Naive thymus-derived CD4-positive, alpha-beta T cell (primary cell): ENCODE measurements at regions not wholly inside any gene's neighbourhood (a gene's known extent, or its start where the extent isn't known, plus 50 kb on each side); places are given as distances from the start of the nearest gene placed in this dataset.
"Not testable (repeated sequence)": the region's sequence is repeated elsewhere in the genome, so short reads cannot be mapped to it uniquely, and the experiment has no call there.

ENCODE experiments used
- ATAC-seq: fragments of 150-1000 bp; cut with Tn5 transposase; 2 replicates; pipeline ENCODE4 v1.10.0; 2021; ENCODE audit warnings: mild to moderate bottlenecking, moderate library complexity
- CTCF ChIA-PET: fragments of 350-600 bp; sonication (Branson Sonifier 250); formaldehyde crosslinking; loops from one replicate; lab custom pipeline; 2021; ENCODE audit warnings: antibody characterized with exemption; lab: Charles Lee
- POLR2A ChIA-PET: fragments of 350-600 bp; sonication (Branson Sonifier 250); formaldehyde crosslinking; loops from one replicate; lab custom pipeline; 2021; ENCODE audit warnings: antibody characterized with exemption, inconsistent platforms; lab: Charles Lee
- DNase-seq, 9 donors: peaks; one replicate each; pipeline versions ENCODE4 v3.0.0 to v3.0.0-alpha.2; 2020 to 2022; ENCODE audit warnings: mixed read lengths in 1 of 9
- H3K27ac ChIP-seq: one replicate; pipeline ENCODE4 v1.7.0; 2013; ENCODE audit warnings: mild to moderate bottlenecking, low read depth, low read length, moderate library complexity
- H3K27me3 ChIP-seq, 2 donors: one replicate each; pipeline ENCODE4 v1.7.0; 2013; ENCODE audit warnings: low read length in 2 of 2, mild to moderate bottlenecking in 2 of 2, moderate library complexity in 2 of 2; ENCODE audit not compliant: control insufficient read depth in 2 of 2, insufficient read depth in 2 of 2
- H3K36me3 ChIP-seq, 3 experiments: 1 replicate in 2 of 3; 2 replicates in 1 of 3; pipeline ENCODE4 v1.7.0; 2013; ENCODE audit warnings: low read length in 3 of 3, mild to moderate bottlenecking in 3 of 3, moderate library complexity in 1 of 3; ENCODE audit not compliant: insufficient read depth in 3 of 3, control insufficient read depth in 2 of 3
- H3K4me1 ChIP-seq, 2 donors: one replicate each; pipeline ENCODE4 v1.7.0; 2013; ENCODE audit warnings: low read length in 2 of 2, mild to moderate bottlenecking in 2 of 2, moderate library complexity in 1 of 2; ENCODE audit not compliant: control insufficient read depth in 2 of 2, insufficient read depth in 2 of 2
- H3K4me3 ChIP-seq: 2 replicates; pipeline ENCODE4 v1.7.0; 2013; ENCODE audit warnings: mild to moderate bottlenecking, low read length
- H3K9me3 ChIP-seq, 3 experiments: 1 replicate in 2 of 3; 2 replicates in 1 of 3; pipeline ENCODE4 v1.7.0; 2013; ENCODE audit warnings: low read length in 3 of 3; ENCODE audit not compliant: control insufficient read depth in 2 of 3
- H3K27ac Mint-ChIP-seq, 9 donors: one replicate each; pipeline ENCODE4 v1.8.0; 2020 to 2022; ENCODE audit warnings: mixed read lengths in 9 of 9, mild to moderate bottlenecking in 8 of 9, moderate library complexity in 5 of 9, inconsistent platforms in 2 of 9
- H3K27me3 Mint-ChIP-seq, 5 donors: one replicate each; pipeline ENCODE4 v1.8.0; 2021 to 2022; ENCODE audit warnings: mixed read lengths in 5 of 5, mild to moderate bottlenecking in 1 of 5
- H3K36me3 Mint-ChIP-seq, 5 donors: one replicate each; pipeline ENCODE4 v1.8.0; 2020 to 2022; ENCODE audit warnings: mixed read lengths in 5 of 5, mild to moderate bottlenecking in 3 of 5, inconsistent platforms in 1 of 5
- H3K4me1 Mint-ChIP-seq, 7 donors: one replicate each; pipeline ENCODE4 v1.8.0; 2020 to 2022; ENCODE audit warnings: mixed read lengths in 7 of 7, mild to moderate bottlenecking in 3 of 7, inconsistent platforms in 1 of 7
- H3K4me3 Mint-ChIP-seq, 10 donors: one replicate each; pipeline ENCODE4 v1.8.0; 2020 to 2022; ENCODE audit warnings: mild to moderate bottlenecking in 10 of 10, mixed read lengths in 10 of 10, moderate library complexity in 6 of 10, inconsistent platforms in 2 of 10
- H3K9me3 Mint-ChIP-seq, 11 donors: one replicate each; pipeline ENCODE4 v1.8.0; 2020 to 2022; ENCODE audit warnings: mixed read lengths in 11 of 11, mild to moderate bottlenecking in 4 of 11, inconsistent platforms in 1 of 11, moderate library complexity in 1 of 11
- intact Hi-C, 2 donors: fragments of 100-400 bp; cut with micrococcal nuclease; formaldehyde crosslinking; loops; one replicate each; pipeline ENCODE4 v1.15.1; 2023

DNA sequence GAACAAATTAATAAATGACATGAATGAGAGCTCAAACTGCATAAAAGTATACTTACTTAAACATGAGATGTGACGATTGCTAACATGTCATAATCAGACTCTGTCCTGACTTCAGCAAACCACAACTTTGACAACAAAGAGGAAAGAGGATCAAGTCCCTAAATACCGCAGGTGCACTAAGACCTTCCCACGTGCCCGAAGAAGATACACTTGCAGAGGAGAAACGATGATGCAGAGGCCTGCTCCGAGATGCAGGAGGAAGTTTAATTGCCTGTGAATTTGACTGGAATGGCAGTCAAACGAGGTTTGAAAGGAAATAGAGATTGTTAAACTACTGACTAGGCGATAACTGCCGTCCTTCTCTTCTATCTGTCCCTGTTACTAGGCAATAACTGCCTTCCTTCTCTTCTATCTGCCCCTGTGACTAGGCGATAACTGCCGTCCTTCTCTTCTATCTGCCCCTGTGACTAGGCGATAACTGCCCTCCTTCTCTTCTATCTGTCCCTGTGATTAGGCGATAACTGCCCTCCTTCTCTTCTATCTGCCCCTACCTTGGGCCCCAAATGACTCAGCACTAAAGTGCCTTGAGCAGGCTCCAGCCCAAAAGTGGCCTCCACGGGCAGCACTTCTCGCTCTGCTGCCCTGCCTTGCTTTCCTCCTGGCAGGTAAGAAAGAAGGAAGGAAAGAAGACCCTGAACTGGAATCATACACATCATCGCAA is 2226.0 kb upstream of the DEFB115 start:
- H3K36me3 ChIP-seq, H3K4me3 ChIP-seq, CTCF ChIA-PET, H3K36me3 Mint-ChIP-seq, H3K27me3 ChIP-seq, POLR2A ChIA-PET, H3K4me1 ChIP-seq, H3K9me3 ChIP-seq, H3K27ac Mint-ChIP-seq, H3K4me1 Mint-ChIP-seq, H3K27me3 Mint-ChIP-seq, H3K4me3 Mint-ChIP-seq, intact Hi-C loops, ATAC-seq, H3K27ac ChIP-seq, DNase-seq: not testable (repeated sequence)
- peaks cover 3 to 51% (median 20%) of the 10 kb centered on the region in 11 donors for H3K9me3 Mint-ChIP-seq

DNA sequence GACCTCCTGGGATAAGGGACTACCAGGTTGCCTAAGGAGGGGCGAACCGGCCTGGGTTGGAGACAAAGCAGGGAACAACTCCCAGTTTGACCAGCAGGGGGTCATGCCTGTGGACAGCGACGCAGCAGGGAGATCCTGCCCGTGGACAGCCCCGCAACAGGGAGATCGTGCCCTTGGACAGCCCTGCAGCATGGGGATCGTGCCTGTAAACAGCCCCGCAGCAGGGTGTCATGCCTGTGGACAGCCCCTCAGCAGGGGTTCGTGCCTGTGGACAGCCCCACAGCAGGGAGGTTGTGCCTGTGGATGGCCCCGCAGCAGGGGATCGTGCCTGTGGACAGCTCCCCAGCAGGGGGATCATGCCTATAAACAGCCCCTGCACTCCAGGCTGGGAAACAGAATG is 2213.2 kb upstream of the DEFB115 start:
- H3K27ac ChIP-seq, H3K4me1 Mint-ChIP-seq, H3K4me3 ChIP-seq, H3K4me1 ChIP-seq, H3K4me3 Mint-ChIP-seq, intact Hi-C loops, DNase-seq, H3K27me3 Mint-ChIP-seq, POLR2A ChIA-PET, ATAC-seq, H3K36me3 Mint-ChIP-seq, H3K9me3 ChIP-seq, CTCF ChIA-PET, H3K27ac Mint-ChIP-seq, H3K36me3 ChIP-seq, H3K27me3 ChIP-seq: not testable (repeated sequence)
- peaks cover 0 to 40% (median 12%) of the 10 kb centered on the region in 11 donors for H3K9me3 Mint-ChIP-seq

GRCh38 chr20:29050008-29050606 is 2207.4 kb upstream of the DEFB115 start:
- H3K27me3 Mint-ChIP-seq, intact Hi-C loops, H3K4me3 ChIP-seq, H3K9me3 ChIP-seq, CTCF ChIA-PET, H3K27ac ChIP-seq, H3K36me3 Mint-ChIP-seq, H3K27me3 ChIP-seq, H3K4me1 Mint-ChIP-seq, H3K4me1 ChIP-seq, ATAC-seq, H3K27ac Mint-ChIP-seq, H3K4me3 Mint-ChIP-seq, H3K36me3 ChIP-seq, POLR2A ChIA-PET: not testable (repeated sequence)
- H3K9me3 Mint-ChIP-seq = peaks cover 0 to 36% (median 7%) of the 10 kb centered on the region in 11 donors
- peak in 1 of 9 donors; percentile 11 for DNase-seq

DNA sequence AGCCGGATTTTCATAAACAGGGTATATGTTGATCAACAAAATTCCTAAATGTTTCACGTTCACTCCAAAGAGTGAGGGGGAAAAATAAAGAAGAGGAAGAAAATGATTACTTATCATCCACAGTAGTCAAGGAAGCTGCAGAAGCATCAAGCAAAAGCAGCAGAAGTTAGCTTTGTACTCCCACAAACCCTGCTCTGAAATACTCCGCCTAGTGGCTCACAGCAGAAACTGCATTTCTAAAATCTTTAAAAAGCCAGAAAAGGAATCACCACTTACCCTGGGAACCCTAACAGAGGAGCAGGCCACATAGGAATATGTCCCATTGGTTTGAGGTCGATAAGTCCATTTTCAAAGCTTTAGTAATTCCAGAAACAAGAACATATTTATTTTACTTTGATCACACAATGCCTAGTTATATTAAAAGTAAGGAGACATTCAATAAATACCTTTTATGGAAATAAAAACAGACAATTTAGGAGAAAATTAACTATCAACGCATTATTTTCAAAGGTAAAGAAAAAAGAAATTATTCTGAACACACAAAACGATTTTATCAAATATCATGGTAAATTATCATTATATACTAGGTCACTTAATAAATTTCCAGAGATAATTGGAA is 2199.5 kb upstream of the DEFB115 start:
- H3K4me3 Mint-ChIP-seq, H3K27me3 ChIP-seq, H3K36me3 ChIP-seq, H3K4me3 ChIP-seq, H3K4me1 Mint-ChIP-seq, H3K4me1 ChIP-seq, CTCF ChIA-PET, H3K27ac Mint-ChIP-seq, ATAC-seq, H3K9me3 ChIP-seq, H3K27ac ChIP-seq, DNase-seq, intact Hi-C loops, H3K27me3 Mint-ChIP-seq, H3K36me3 Mint-ChIP-seq, POLR2A ChIA-PET: not testable (repeated sequence)
- peaks cover 2 to 47% (median 19%) of the 10 kb centered on the region in 11 donors for H3K9me3 Mint-ChIP-seq

DNA sequence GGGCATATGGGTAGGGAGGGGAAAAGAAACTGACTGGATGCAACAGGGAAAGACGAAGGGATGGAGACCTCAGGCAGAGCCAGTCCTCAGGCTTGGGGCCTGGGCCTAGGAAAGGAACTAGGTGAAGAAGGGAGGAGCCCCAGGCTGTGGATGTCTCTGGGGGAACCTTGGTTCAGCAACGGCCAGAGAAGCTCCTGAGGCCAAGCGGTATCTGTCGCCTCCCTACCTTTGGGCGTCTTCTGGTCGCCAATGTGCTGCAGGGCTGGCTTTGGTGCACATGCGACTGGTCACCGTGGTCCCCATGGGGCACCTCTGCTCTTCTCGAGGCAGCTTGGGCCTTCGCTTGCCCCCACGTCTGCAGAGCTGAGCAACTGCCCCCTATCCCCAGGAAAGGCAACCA is 2195.0 kb upstream of the DEFB115 start:
- H3K9me3 ChIP-seq, DNase-seq, H3K4me1 Mint-ChIP-seq, H3K27me3 Mint-ChIP-seq, H3K4me3 Mint-ChIP-seq, intact Hi-C loops, H3K4me3 ChIP-seq, H3K27me3 ChIP-seq, CTCF ChIA-PET, POLR2A ChIA-PET, H3K27ac ChIP-seq, H3K4me1 ChIP-seq, H3K36me3 ChIP-seq, H3K27ac Mint-ChIP-seq, ATAC-seq: not testable (repeated sequence)
- H3K9me3 Mint-ChIP-seq = peaks cover 16 to 65% (median 25%) of the 10 kb centered on the region in 11 donors
- H3K36me3 Mint-ChIP-seq = peaks cover 0 to 12% (median 0%) of the 10 kb centered on the region in 5 donors

GRCh38 chr20:29066341-29066740 is 2191.1 kb upstream of the DEFB115 start:
- H3K27me3 ChIP-seq, H3K9me3 ChIP-seq, H3K27ac Mint-ChIP-seq, CTCF ChIA-PET, DNase-seq, H3K4me3 Mint-ChIP-seq, H3K4me1 ChIP-seq, POLR2A ChIA-PET, ATAC-seq, H3K27ac ChIP-seq, H3K4me1 Mint-ChIP-seq, H3K4me3 ChIP-seq, H3K36me3 ChIP-seq, intact Hi-C loops, H3K27me3 Mint-ChIP-seq: not testable (repeated sequence)
- peaks cover 13 to 56% (median 23%) of the 10 kb centered on the region in 11 donors for H3K9me3 Mint-ChIP-seq
- H3K36me3 Mint-ChIP-seq = peaks cover 0 to 12% (median 0%) of the 10 kb centered on the region in 5 donors

DNA sequence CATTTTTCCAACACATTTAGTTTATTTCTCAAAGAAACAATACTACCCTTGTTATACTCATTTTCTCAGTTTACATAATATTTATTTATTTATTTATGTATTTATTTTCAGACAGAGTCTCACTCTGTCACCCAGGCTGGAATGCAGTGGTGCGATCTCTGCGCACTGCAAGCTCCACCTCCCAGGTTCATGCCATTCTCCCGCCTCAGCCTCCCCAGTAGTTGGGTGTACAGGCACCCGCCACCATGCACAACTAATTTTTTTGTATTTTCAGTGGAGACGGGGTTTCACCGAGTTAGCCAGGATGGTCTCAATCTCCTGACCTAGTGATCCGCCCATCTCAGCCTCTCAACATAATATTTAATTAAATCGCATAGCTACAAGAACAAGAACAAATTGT is 2183.8 kb upstream of the DEFB115 start:
- H3K4me3 Mint-ChIP-seq, H3K4me1 ChIP-seq, H3K4me1 Mint-ChIP-seq, H3K27ac ChIP-seq, H3K27ac Mint-ChIP-seq, H3K4me3 ChIP-seq, H3K27me3 Mint-ChIP-seq, CTCF ChIA-PET, H3K36me3 Mint-ChIP-seq, ATAC-seq, POLR2A ChIA-PET, H3K9me3 ChIP-seq, H3K27me3 ChIP-seq, intact Hi-C loops, DNase-seq, H3K36me3 ChIP-seq: not testable (repeated sequence)
- H3K9me3 Mint-ChIP-seq = peaks cover 0 to 36% (median 12%) of the 10 kb centered on the region in 11 donors
